ENCODE measurements at regions not wholly inside any gene's neighbourhood (a gene's known extent, or its start where the extent isn't known, plus 50 kb on each side); places are given as distances from the start of the nearest gene placed in this dataset.

- TF ChIP-seq, protein P1, sequence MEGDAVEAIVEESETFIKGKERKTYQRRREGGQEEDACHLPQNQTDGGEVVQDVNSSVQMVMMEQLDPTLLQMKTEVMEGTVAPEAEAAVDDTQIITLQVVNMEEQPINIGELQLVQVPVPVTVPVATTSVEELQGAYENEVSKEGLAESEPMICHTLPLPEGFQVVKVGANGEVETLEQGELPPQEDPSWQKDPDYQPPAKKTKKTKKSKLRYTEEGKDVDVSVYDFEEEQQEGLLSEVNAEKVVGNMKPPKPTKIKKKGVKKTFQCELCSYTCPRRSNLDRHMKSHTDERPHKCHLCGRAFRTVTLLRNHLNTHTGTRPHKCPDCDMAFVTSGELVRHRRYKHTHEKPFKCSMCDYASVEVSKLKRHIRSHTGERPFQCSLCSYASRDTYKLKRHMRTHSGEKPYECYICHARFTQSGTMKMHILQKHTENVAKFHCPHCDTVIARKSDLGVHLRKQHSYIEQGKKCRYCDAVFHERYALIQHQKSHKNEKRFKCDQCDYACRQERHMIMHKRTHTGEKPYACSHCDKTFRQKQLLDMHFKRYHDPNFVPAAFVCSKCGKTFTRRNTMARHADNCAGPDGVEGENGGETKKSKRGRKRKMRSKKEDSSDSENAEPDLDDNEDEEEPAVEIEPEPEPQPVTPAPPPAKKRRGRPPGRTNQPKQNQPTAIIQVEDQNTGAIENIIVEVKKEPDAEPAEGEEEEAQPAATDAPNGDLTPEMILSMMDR (IDR thresholded peaks at IDR 0.05): no peak
Measured at GRCh38 chr16:64823481-64824075, 298.3 kb downstream of the CDH11 start.

DNA sequence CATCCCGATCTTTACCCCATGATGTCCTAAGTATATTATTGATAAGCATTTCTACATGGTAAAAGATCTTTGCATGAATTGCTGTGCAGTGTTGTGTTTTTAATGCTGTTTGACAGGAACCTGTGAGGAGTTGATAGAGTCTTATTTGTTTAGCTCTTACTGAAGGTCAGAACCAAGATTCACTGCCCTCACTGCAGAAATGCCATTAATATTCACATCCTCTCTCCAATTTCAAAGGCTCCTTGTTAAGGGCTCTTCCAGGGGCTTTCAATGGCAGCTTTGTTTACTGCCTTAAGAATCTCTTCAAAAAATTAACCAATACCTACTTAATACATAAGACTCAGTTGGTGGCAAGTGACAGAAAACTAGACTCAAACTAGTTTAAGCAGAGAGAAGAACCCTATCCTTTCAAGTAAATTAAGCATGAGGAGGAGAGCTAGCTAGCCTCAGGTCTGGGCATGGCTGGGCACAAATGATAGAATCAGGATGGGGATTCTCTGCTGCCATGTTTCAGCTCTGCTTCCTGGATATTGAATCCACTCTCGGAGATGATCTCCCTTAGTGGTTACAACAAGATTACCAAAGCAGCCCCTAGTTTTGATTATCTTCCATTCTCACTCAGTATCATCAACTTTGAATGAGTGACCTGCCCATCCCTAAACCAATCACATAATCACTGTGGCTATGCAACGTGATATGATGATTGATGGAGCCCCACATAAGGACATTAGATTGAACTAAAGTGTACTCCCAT, 311.8 kb downstream of the CDH11 start:
- TF ChIP-seq, protein P1 (IDR thresholded peaks at IDR 0.05): no peak

DNA sequence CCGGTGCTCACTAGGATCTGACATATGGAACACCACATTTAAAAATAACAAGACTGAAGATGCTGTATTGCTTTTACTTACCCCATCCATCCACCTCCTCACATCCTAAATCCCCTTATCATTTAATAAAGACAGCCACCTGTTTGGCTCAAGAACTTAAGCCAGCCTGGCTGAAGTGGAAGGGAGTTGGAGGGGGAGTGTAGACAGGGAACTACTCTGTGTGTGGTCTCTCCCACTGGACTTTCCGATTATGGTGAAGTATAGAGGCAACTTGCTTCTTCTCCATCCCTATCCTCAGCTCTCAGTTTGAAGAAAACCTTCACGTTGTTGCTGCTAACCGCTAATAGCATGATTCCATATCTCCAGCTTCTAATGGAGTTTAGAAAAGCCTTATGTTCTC, 313.4 kb downstream of the CDH11 start:
- TF ChIP-seq, protein P1 (IDR thresholded peaks at IDR 0.05): no peak

DNA sequence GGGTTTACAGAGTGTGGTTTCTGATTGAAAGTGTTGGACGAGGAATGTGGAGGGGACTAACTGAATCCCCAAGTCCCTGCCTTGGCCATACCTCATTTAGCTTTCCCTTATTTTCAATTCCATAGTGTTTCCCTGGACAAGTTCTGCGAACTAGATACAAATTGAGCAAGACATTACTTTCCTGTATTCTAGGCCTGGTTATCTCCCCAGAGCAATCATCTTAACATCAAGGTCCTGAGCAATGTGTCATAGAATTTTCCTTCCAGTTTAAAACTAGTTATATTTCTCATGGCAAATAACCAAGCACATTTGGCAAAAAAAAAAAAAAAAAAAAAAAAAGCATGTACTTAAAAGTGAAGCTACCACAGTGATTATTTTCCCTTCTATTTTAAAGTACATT, 330.1 kb downstream of the CDH11 start:
- TF ChIP-seq, protein P1 (IDR thresholded peaks at IDR 0.05): no peak

DNA sequence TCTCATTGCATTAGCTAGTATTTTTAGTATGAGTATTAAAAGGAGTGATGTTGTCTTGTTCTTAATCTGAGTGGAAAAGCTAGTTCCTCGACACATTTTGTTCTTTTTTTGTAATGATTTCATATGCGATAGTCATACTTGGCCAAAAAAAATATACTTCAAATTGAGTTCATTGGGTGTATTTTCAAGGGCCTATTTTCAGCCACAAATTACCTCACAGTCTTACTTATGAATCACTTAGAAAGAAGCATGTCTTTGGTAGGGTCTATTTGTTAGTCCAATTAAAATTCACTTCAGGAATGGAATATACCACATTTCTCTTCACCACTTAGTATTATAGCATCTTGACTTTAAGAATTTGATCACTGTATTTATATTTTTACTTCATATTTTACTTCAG, 337.2 kb downstream of the CDH11 start:
- TF ChIP-seq, protein P1 (IDR thresholded peaks at IDR 0.05): no peak

DNA sequence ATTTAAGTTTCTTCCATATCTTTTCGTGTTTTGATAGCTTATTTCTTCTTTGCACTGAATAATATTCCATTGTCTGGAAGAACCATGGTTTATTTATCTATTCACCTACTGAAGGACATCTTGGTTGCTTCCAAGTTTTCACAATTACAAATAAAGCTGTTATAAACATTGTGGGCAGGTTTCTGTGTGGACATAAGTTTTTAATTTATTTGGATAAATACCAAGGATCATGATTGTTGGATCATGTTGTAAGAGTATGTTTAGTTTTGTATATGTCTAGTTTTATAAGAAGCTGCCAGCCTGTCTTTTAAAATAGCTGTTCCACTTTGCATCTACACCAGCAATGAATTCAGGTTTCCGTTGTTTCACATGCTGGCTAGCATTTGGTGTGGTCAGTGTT, 339.4 kb downstream of the CDH11 start:
- TF ChIP-seq, protein P1 (IDR thresholded peaks at IDR 0.05): no peak

GRCh38 chr16:64780445-64780844, 341.4 kb downstream of the CDH11 start:
- TF ChIP-seq, protein P1 (IDR thresholded peaks at IDR 0.05): no peak
